Mesendoderm (in vitro differentiated cells): ENCODE measurements at regions not wholly inside any gene's neighbourhood (a gene's known extent, or its start where the extent isn't known, plus 50 kb on each side); places are given as distances from the start of the nearest gene placed in this dataset. TPM values are rescaled to one million over a fixed set of nuclear protein-coding genes. Genes with fewer than 3 reads are reported as not detected.
"Not testable (repeated sequence)": the region's sequence is repeated elsewhere in the genome, so short reads cannot be mapped to it uniquely, and the experiment has no call there.

Source experiments
- DNase-seq: peaks from one replicate; pipeline ENCODE4 v3.0.0; 2013
- H2AK5ac ChIP-seq: 2 replicates; pipeline ENCODE4 v1.6.1; 2013; ENCODE audit warnings: low read length, inconsistent platforms
- H2BK120ac ChIP-seq: 2 replicates; pipeline ENCODE4 v1.6.1; 2013; ENCODE audit warnings: low read depth, mild to moderate bottlenecking, low read length, moderate library complexity, mixed read lengths
- H2BK15ac ChIP-seq: replicated peaks from 2 replicates; pipeline ENCODE4 v1.6.1; 2013; ENCODE audit warnings: low read depth, mild to moderate bottlenecking, moderate library complexity
- H2BK5ac ChIP-seq: 2 replicates; pipeline ENCODE4 v1.6.1; 2013; ENCODE audit warnings: low read length, inconsistent platforms
- H3K18ac ChIP-seq: 2 replicates; pipeline ENCODE4 v1.6.1; 2013; ENCODE audit warnings: mild to moderate bottlenecking, low read length, mixed read lengths
- H3K23ac ChIP-seq: one replicate; pipeline ENCODE4 v1.6.1; 2013; ENCODE audit warnings: low read length
- H3K27ac ChIP-seq: 2 replicates; pipeline ENCODE4 v1.5.1; 2013; ENCODE audit warnings: low read depth, mild to moderate bottlenecking, inconsistent platforms, low read length, moderate library complexity
- H3K27me3 ChIP-seq: 2 replicates; pipeline ENCODE4 v1.6.1; 2013; ENCODE audit warnings: low read length, control low read depth, mild to moderate bottlenecking, inconsistent platforms; ENCODE audit not compliant: insufficient read depth, poor library complexity
- H3K36me3 ChIP-seq: 2 replicates; pipeline ENCODE4 v1.6.1; 2013; ENCODE audit warnings: low read length, inconsistent platforms; ENCODE audit not compliant: control insufficient read depth, insufficient read depth
- H3K4ac ChIP-seq: one replicate; pipeline ENCODE4 v1.6.1; 2013; ENCODE audit warnings: low read depth, mild to moderate bottlenecking, low read length, moderate library complexity
- H3K4me1 ChIP-seq: 2 replicates; pipeline ENCODE4 v1.6.1; 2013; ENCODE audit warnings: low read depth, low read length, inconsistent platforms; ENCODE audit not compliant: control insufficient read depth
- H3K4me2 ChIP-seq: 2 replicates; pipeline ENCODE4 v1.6.1; 2013; ENCODE audit warnings: low read length
- H3K4me3 ChIP-seq: 2 replicates; pipeline ENCODE4 v1.5.1; 2013; ENCODE audit warnings: mild to moderate bottlenecking, low read length
- H3K56ac ChIP-seq: one replicate; pipeline ENCODE4 v1.6.1; 2013; ENCODE audit warnings: low read length
- H3K79me1 ChIP-seq: 2 replicates; pipeline ENCODE4 v1.6.1; 2013; ENCODE audit warnings: low read length, inconsistent platforms
- H3K79me2 ChIP-seq: 2 replicates; pipeline ENCODE4 v1.6.1; 2013; ENCODE audit warnings: mild to moderate bottlenecking, low read length; ENCODE audit not compliant: control insufficient read depth, insufficient read depth
- H3K9ac ChIP-seq: 2 replicates; pipeline ENCODE4 v1.6.1; 2013; ENCODE audit warnings: low read length, inconsistent platforms
- H4K5ac ChIP-seq: one replicate; pipeline ENCODE4 v1.6.1; 2013; ENCODE audit warnings: low read length
- H4K8ac ChIP-seq: one replicate; pipeline ENCODE4 v1.6.1; 2013; ENCODE audit warnings: low read depth, mild to moderate bottlenecking, control low read depth, low read length, moderate library complexity
- WGBS: extraction: QIAGEN DNeasy Blood & Tissue Kit; methylation state at CpG from one replicate; pipeline ENCODE4 v1.1.7; 2013; ENCODE audit warnings: low lambda C conversion rate, missing lambda C conversion rate; ENCODE audit not compliant: insufficient coverage; ENCODE audit errors: extremely low coverage; 5-methylcytosine and 5-hydroxymethylcytosine counted together
- small RNA-seq: library from polyadenylated mRNA; stranded (forward); fragments of <200 nt; extraction: miRNeasy Mini kit (QIAGEN cat#:217004); gene quantifications from one replicate; pipeline ENCODE3, GENCODE V24; 2013; ENCODE audit not compliant: insufficient read depth

- H3K79me1 ChIP-seq, H4K5ac ChIP-seq, H3K18ac ChIP-seq, H3K79me2 ChIP-seq, H4K8ac ChIP-seq, H3K56ac ChIP-seq, H3K4ac ChIP-seq, H3K4me3 ChIP-seq, H3K4me2 ChIP-seq, H2AK5ac ChIP-seq, H2BK5ac ChIP-seq, H3K27me3 ChIP-seq, H2BK15ac ChIP-seq, H3K23ac ChIP-seq, H3K36me3 ChIP-seq, H3K9ac ChIP-seq, H2BK120ac ChIP-seq, H3K27ac ChIP-seq, H3K4me1 ChIP-seq: not testable (repeated sequence)
- DNase-seq: peak; percentile 76
- WGBS: no CpG with 5 or more reads among the region's 2 CpGs
Observed at GRCh38 chrX:89432652-89433231, 489.0 kb upstream of the TGIF2LX start.

Small RNAs in the stretch of these regions (small RNA-seq; reads per million reads assigned to genes)
- not detected for gene SRIP2
